ENCODE measurements at regions not wholly inside any gene's neighbourhood (a gene's known extent, or its start where the extent isn't known, plus 50 kb on each side); places are given as distances from the start of the nearest gene placed in this dataset.
A peak's percentile ranks its signal among the peaks of the same experiment; 100 is the strongest.

DNA sequence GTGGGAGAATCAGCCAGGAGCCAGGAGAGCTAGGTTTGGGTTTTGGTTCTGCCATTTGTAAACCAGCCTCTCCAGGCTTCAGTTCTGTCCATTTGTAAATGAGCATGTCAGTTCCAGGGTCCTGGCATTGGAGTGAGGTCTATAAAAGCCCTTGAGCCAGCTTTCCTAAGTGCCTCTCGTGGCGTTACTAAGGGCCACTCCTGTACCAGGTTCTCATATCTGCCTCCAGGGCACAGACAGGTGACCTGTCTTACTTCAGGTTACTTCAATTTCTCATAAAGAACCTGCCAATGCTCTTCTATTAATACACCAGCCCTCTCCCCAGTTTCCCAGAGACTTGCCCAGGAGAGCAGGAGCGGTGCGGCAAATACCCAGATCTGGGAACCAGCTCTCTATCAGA lies 101.9 kb downstream of the VEGFA start:
- ATAC-seq = no peak
- no peak for DNase-seq
- no peaks in the 10 kb centered on the region for H3K36me3 ChIP-seq
- TF ChIP-seq CTCF (IDR thresholded peaks at IDR 0.05) = no peak
- no peak overlapping the region for H3K4me3 ChIP-seq
- no peaks in the 10 kb centered on the region for H3K9me3 ChIP-seq
- intact Hi-C loops (cut with DNase I) = no loop called here
- WGBS, 2 donors = 98 to 100% methylated on average over 4 of the region's 4 CpGs
- H3K4me1 ChIP-seq = peaks cover 8 to 13% (median 12%) of the 10 kb centered on the region in 3 donors
- FAIRE-seq = no peak
- no peaks in the 10 kb centered on the region for H3K27me3 ChIP-seq
- H3K27ac ChIP-seq = no peak overlapping the region

- Histone ChIP-seq H3K27me3 (no peaks in the 10 kb centered on the region), H3K27ac (no peak overlapping the region), H3K36me3 (no peaks in the 10 kb centered on the region), H3K9me3 (no peaks in the 10 kb centered on the region), H3K4me1 (peaks cover 8 to 13% (median 12%) of the 10 kb centered on the region in 3 donors), H3K4me3 (no peak overlapping the region)
- TF ChIP-seq CTCF (IDR thresholded peaks at IDR 0.05) = no peak
- DNase-seq = no peak
- ATAC-seq = no peak
- FAIRE-seq = no peak
- intact Hi-C loops (cut with DNase I) = no loop called here
- 81 to 95% methylated on average over 1 of the region's 1 CpG for WGBS, 2 donors
Observed at GRCh38 chr6:43871284-43871683, 101.3 kb downstream of the VEGFA start.

- no peaks in the 10 kb centered on the region for H3K9me3 ChIP-seq
- WGBS, 2 donors = 57 to 58% methylated on average over 3 of the region's 3 CpGs
- DNase-seq = no peak
- no peak overlapping the region for H3K27ac ChIP-seq
- H3K36me3 ChIP-seq = no peaks in the 10 kb centered on the region
- no peak for FAIRE-seq
- H3K27me3 ChIP-seq = no peaks in the 10 kb centered on the region
- peaks cover 8 to 13% (median 12%) of the 10 kb centered on the region in 3 donors for H3K4me1 ChIP-seq
- TF ChIP-seq CTCF (IDR thresholded peaks at IDR 0.05) = no peak
- no peak for ATAC-seq
- H3K4me3 ChIP-seq = no peak overlapping the region
- intact Hi-C loops (cut with DNase I) = no loop called here
Observed at GRCh38 chr6:43870660-43871061, 100.7 kb downstream of the VEGFA start.

GRCh38 chr6:43869792-43870659 lies 100.0 kb downstream of the VEGFA start:
- Histone ChIP-seq H3K4me1 (peaks cover 7 to 13% (median 11%) of the 10 kb centered on the region in 3 donors), H3K27me3 (no peaks in the 10 kb centered on the region), H3K9me3 (no peaks in the 10 kb centered on the region), H3K36me3 (no peaks in the 10 kb centered on the region), H3K4me3 (no peak overlapping the region), H3K27ac (peak overlapping the region in 1 of 4 donors; percentile 13)
- FAIRE-seq (no peak), ATAC-seq (no peak), DNase-seq (no peak)
- 81 to 82% methylated on average over 8 of the region's 8 CpGs for WGBS, 2 donors
- intact Hi-C loops (cut with DNase I) = no loop called here
- no peak for TF ChIP-seq CTCF (IDR thresholded peaks at IDR 0.05)

DNA sequence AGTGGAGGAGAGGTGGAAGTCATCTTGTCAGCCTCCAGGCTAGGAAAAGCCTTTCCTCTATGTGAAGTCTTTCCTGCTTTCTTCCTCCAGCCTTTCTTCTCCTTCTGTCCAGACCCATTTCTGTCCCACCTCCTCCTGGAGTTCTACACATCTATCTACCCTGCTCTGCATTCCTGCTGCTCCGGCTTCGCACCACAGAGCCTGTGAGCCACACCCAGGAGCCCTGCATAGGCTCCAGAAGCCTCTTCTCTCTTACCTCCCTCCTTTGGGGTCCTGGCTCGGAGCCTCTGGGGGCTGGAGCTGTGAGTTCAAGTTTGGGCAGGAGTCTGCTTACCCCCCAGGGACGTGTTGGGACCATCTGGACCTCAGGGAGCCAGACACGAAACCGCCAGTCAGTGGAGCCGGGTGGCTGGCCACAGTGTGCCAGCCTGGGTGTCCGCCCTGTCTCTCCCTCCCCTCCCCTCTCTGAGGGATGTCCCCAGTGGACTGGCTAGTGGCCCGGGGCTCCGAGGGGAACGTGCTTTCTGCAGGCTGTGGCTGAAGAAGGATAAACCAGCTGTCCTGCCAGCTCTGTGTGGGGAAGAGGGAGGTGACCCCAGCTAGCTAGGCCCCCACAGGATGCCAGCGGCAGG lies 99.2 kb downstream of the VEGFA start:
- TF ChIP-seq CTCF (IDR thresholded peaks at IDR 0.05) = no peak
- intact Hi-C loops (cut with DNase I) = no loop called here
- Histone ChIP-seq H3K27ac (peak overlapping the region in 1 of 4 donors; percentile 13), H3K9me3 (no peaks in the 10 kb centered on the region), H3K36me3 (no peaks in the 10 kb centered on the region), H3K4me1 (peaks cover 0 to 4% (median 2%) of the 10 kb centered on the region in 3 donors), H3K4me3 (no peak overlapping the region), H3K27me3 (no peaks in the 10 kb centered on the region)
- FAIRE-seq = no peak
- WGBS, 2 donors = 68 to 69% methylated on average over 12 of the region's 12 CpGs
- peak in 3 of 4 donors; percentile 8 to 49 (median 36) for ATAC-seq
- no peak for DNase-seq

Data from pancreas (tissue), 10 donors.